NCI-H146 treated with DMSO at 0.1 percent for 48 hours (cell line): ENCODE measurements at regions not wholly inside any gene's neighbourhood (a gene's known extent, or its start where the extent isn't known, plus 50 kb on each side); places are given as distances from the start of the nearest gene placed in this dataset.
A peak's percentile ranks its signal among the peaks of the same experiment; 100 is the strongest.

Experiments
- DNase-seq: peaks from one replicate; lab custom pipeline; 2025; ENCODE audit not compliant: unreplicated experiment; lab: John Stamatoyannopoulos, UW

DNA sequence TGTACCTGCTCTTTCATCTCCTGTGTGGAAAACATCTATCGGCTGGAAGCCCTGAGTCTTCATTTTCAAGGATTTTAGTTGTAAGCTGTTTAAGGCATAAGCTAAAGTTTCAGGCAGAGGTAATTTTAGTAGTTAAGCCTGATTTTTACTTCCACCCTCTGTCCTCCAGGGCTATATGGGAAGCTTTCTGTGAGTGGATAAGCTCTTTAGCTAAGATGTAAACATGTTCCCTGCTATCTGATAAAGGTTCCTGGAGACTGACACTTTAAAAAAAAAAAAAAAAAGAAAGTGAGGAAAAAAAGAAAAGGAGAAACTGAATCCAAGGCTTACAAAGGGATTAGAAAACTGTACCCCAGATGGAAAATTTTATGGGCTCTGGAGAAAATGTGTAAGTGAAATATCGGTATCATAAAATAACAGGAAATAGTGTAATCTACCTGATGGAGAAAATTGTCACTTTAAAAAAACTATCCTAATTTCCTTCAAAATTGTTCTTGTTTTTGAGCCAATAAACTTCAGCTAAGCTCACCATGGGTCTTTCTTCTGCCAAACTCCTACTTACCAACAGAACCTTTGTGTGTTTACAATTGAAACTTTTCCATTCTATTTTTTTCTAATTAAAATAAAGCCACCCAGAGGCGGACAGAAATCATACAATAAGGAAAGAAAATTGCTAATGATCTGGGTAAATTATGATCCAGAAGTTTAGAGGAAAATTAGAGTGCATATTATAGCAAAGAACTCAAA, 180.5 kb downstream of the TGFB2 start:
- DNase-seq, result no peak

DNA sequence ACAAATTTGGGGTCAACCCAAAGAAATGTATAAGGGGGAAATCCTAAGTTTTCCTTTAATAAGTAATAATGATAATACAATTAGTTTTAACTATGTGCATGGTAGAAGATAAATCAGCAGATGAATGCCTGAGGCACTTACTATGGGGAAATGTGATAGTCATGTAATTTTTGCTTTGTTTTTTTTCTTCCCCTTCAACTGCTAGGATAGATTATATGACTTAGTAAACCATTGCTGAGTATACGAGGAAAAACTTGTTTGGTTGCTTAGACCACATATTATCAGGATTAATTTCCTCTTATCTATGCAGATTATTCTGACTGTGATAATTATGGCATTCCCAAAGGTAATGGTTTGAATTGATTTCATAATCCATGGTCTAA, 181.1 kb downstream of the TGFB2 start:
- peak; percentile 10 for DNase-seq

DNA sequence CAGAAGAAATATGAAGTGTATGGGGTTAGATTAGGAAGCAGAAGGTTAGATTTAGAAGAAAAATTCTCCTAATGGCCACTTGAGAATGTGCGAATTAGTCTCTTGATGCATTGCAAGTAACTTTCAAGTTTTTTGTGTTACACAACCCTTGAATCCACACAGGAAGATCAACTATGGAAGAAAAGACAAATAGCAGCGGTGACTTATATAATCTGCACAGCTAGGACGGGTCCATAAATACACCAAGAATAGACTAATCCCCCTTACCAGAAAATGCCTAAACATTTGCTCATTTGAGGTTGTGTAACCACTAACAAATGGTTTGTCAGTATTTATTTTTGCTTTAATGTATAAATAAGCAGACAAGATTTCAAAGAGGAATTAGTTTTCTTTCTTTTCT, 182.6 kb downstream of the TGFB2 start:
- no peak for DNase-seq

DNA sequence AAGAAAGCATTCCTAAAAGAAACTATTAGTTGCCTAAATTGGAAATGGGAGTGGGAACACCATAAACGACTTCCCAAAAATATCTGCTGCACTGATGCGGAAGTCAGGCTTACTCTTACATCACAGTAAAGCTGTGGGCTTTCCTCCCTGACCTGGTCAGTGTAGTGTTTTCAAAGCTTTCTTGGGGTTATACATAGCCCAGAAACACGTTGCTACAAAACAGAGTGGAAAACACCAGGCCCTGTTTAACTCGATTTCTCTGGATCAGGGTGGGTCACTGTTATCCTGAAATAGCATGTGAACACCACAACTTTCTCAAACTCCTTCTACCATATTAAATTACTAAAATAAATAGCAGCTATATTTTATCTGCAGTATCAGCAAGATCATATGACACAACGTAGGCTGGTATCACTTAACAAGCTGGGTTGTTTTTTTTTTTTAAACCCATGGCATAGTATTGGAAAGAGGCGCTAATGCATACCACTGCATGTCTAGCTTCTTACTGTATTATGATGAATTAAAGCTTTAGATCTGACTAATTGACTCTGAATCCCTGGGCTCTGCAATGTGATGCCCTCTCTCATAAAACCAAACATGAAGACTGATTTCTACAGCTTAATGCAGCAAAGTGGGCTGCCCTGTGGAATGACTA, 184.6 kb downstream of the TGFB2 start:
- DNase-seq, result no peak

DNA sequence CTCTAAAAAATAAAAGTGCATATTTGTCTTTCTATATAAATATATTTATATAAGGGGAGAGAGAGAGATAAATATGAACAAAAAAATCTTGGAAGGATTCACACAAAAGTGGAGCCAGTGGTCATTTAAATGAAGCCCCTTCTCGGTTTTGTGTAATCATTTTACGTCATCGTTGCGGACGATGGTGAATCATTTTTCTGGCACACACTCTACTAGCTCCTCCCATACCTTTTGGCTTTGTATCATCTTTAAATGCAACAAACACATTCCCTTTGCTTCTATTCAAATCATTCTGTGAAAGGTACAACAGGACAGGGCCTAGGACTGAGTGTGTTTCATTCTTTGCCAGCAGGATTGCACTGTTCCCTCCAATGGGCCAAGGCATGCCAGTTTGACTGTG, 186.8 kb downstream of the TGFB2 start:
- DNase-seq, result no peak

DNA sequence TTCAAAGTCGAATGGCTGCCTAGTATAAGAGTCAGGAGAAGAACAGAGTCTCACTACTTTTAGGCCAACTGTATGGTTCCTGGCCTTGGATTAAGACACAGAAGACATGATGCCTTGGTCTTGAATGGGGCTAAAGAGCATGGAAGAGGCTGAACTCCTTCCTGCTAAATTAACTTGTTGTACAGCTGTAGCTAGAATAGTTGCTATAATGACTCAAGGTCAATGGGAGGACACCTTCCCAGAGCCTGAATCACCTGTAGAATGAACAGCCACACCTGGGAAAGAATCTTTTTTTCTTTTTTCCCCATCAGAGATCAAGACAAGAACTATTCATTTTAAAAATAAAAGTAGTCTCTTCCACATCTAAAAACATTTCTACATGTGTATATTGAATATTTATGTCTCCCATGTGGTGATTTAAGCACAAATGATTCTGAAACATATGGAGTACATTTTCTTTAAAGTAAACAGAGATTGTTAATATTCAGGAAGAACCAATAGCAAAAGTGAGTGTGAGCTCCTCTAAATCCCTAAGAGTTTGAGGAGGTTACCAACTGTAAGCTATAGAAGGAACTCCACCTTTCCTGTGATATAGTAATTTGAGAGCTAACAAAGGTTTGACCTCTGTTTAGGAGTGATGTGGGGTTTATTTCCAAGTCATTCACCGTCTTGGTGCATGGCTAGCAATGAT, 191.3 kb downstream of the TGFB2 start:
- DNase-seq, result no peak

DNA sequence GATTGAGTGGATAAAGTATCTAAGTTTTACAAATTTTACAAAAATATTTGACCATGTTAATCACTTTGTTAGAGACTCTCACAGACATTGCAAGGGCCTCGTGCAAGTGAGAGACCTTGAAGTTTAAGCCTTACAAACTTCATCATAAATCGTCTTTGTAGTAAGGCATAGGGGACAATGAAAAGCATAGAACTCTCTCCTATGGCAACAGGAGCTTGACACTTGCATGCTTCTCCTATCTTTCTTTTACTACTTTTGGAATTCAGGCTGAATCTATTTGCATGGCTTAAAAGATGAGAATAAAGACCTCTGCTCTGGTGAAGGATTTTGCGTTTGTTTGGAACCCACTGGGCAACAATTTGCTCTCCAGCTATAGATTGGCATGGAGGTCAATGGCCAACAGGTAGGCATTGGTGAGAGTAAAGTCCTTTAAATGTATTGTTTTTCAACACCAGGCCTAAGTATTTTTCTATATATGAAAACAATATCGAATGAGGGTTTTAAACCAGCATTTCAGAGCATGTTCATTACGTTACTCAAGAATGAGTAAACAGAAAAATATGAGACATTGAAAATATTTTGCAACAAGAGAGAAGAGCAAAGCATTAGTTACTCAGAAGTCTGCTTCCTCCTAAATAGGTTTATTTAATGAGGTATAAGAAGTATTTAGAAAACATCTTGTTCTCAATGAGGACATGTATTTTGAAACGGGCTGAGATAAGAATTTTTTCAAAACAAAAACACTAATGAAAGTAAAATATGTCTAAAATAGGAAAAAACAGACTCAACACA, 192.2 kb downstream of the TGFB2 start:
- no peak for DNase-seq

DNA sequence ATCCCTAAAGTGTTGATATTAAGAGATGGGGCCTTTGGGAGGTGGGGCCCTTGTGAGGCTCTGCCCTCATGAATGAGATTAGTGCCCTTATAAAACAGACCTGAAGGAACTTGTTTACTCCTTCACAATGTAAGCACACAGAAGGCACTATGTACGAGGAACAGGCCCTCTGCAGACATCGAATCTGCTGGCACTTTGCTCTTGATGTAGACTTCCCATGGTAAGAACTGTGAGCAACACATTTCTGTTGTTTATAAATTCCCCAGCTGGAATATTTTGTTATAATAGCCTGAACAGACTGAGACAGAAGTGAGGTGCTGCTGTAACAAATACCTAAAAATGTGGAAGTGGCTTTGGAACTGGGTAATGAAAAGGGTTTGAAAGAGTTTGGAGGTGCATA, 193.2 kb downstream of the TGFB2 start:
- no peak for DNase-seq

DNA sequence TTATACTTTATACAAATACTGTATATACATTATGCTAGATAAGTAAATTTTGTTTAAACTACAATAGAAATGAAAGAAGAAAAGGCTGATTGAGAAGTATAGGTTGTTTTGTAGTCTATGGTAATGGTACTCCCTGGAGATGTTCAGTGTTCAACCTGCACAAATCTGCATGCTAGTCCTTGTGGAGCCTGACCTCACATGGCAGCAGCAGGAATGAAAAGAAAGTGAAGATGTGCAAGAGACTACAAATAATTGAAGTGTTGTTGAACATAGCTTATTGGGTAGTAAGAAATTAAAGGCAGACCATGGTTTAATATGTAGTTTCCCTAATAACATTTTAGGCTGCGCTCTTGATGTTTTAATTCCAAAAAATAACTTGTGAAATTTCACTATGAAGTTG, 201.2 kb downstream of the TGFB2 start:
- DNase-seq, result no peak

DNA sequence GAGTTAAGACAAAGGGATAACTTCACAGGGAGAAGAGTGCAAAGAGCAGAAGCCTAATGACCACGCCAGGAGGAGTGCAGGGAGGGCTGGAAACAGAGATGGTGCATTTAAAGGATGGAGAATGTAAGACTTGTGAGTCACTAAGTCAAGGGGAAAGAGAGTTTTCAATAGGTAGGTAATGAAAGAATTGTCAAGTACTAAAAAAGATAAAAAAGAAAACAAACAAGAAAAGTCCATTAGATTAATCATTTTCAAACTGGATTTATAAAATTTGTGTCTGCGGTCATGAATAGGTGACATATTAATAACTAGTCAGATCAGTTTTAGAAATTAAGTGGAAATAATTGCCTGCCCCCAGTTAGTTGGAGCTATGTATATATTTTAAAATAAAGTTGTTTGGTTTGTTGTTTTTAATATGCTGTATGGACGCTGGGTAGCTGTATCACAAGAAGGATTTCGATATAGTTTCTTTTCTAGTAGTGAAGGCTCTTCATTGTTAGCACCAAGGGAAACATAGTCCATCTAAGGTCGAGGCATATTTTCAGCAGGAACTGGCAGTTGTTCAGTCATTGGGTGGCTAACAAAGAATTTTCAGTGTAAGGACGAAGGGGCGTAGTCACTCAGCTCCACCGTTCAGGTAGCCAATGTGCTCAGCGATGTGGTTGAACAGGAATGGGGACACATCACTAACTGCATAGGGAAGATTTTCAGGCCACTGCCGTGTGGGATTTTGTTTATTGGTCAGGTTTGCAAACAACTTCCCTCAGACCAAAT, 203.0 kb downstream of the TGFB2 start:
- no peak for DNase-seq

DNA sequence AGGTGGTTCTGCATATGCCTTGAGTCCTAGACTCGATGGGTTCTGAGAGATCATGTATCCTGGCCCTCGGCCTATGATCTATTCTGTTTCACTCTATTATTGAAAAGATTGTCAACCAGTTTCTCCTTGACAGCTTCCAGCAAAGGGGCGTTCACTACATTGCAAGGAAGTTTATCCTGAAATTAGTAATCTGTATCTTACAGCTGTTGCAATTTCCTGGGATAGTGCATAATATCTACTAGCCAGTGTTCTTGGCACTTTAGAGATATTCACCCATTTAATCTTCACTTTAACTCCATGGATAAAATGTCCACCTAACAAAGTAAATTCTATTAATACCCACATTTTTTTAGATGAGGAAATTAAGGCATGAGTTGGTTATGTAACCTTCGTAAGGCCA, 203.6 kb downstream of the TGFB2 start:
- no peak for DNase-seq

DNA sequence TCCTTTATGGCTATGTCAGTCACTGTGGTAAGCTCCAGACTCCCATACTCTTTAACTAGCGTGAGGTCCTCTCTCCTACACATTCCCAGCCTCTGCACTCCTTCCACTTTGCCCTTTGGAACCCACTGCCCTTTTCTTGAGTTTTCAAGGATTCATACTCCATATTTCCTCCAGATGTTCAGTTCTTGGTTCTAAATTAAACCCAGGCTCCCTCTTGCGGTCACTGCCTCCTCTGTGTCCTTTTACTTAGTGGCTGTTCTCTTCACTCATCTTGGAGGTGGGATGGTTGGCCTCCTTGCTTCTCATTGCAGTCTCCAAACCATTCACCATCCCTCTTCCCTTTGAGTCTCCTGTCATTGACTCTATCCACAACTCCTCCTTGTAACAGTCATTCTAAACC, 208.1 kb downstream of the TGFB2 start:
- no peak for DNase-seq

DNA sequence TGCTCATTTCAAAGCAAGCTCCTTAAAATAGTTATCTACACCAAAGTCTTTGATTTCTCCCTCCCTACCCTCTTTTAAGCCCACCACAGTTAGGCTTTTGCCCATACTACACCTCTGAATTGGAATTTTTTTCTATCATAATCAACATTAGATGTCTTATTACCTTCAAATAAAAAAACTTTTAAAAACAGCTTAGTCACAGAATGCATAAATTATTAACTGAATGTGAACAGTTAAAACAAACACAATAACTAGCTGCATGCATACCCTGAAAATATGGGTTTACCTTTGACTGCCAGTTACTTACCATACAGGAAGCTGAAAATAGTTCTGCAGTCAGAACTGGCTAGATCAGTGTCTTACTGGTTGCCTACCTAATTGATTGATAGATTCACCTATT, 210.9 kb downstream of the TGFB2 start:
- DNase-seq, result no peak

DNA sequence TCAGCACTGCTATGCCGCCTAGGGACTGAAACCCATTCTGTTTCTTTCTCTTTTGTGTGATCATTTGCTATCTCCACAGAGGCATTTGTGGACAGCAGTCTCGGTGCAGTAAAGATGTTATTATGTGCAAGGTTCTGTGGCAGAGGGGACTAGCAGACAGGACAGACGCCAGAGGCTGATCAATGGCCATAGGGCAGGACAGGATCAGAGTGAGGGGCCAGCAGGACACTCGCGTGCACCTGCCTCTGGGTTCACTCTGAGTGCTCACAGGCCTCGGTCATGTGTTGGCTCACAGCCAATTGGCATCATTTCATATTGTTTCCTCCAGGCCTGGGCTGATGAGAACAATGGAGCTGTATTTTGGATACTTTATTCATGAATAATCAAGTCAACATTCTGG, 212.6 kb downstream of the TGFB2 start:
- peak; percentile 70 for DNase-seq

DNA sequence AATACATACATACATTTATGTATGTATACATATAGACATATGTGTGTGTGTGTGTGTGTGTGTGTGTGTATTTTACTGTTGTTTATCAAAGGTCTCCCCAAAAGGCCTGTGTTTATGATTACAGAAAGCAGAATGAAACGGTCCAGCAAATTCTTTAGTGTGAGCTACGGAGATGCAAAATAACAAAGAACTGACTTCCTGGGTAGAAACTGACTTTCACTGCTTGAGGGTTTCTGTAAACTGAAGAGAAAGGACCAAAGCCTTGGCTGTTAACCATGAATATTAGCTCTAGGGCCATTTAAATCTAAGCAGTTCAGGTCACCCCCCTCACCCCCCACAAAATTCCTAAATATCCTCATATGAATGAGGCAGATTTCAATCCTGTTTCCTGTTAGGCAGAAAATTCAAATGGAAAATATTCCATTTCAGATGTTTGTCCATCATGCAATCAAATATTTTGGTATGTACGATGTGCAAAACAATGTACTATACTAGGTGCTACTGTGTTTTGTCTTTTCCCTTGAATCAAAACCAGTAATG, 213.2 kb downstream of the TGFB2 start:
- no peak for DNase-seq

DNA sequence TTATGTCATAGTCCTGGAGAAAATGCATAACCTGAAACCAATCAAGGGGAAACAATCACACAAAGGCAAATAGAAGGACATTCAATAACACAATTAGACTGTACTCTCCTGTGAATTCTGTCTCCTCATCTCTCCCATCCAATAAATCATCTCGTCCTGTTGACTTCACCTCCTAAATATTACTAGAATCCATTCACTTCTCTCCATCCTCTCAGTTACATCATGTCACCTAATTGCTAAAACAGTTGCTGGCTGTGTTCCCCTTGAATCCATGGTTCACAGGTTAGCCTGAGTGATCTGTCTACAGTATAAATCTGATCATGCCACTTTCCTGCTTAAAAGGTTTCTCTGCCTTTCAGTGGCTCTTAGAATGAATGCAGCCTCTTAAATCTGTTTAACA, 220.2 kb downstream of the TGFB2 start:
- peak; percentile 27 for DNase-seq

DNA sequence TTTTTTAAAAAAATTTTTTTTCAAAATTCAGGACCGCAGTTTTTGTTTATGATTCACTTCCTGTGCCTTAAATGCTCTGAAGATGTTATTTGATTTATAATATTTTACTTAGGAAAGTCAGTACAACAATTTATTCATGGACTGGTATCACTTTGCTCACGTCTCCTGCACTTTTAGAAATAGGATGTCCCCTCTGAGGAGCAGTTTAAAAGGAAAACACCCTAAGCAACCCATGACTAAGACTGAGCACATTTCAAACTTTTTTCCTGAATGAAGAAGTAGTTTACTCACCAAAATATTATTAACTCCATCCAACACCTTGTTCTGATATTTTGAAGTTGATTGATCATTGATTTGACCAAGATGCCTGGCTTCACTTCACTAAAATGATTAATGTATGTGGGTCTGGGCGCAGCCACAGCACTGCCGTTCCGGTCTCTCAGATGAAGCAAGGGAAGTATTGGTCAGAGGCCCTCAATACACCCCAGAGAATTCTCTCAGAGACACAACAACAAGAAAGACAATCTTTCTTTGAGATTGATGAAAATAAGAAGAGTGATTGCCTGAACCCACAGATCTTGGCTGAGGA, 223.9 kb downstream of the TGFB2 start:
- DNase-seq, result no peak

DNA sequence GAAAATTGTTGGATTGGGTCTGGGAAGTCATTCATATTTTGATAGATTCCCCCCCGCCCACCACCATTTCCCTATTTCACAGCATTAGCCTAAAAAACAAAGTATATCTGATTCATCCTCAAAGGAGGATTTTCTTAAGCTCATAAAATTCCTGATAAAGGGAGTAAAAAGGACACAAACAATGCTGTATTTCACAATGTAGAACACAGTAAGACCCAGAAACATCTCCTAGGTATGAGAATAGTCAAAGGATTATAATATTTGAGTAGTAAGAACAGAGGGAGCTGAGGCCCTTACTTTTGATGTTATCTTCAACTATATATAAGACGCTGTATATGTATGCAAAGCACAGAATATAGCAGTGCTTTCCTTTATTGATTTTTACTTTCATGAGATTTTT, 225.3 kb downstream of the TGFB2 start:
- DNase-seq, result no peak

DNA sequence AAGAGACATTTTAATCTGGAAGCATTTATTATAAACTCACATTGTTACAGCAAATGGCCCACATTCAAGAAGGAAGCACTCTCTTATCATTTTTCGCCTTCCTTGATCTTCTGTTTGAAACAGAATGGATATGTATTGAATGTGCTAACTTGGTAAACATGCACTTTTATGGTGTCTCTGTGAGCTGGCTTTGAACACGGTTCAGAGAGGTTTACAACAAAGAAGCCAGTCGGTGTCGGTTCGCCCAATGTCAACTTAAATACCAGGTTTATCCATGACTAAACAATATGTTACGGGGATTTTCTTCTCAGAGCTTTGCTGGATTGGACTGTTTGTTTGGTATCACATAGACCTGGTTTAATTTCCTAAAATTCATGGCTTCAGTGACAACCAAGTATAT, 226.4 kb downstream of the TGFB2 start:
- no peak for DNase-seq

DNA sequence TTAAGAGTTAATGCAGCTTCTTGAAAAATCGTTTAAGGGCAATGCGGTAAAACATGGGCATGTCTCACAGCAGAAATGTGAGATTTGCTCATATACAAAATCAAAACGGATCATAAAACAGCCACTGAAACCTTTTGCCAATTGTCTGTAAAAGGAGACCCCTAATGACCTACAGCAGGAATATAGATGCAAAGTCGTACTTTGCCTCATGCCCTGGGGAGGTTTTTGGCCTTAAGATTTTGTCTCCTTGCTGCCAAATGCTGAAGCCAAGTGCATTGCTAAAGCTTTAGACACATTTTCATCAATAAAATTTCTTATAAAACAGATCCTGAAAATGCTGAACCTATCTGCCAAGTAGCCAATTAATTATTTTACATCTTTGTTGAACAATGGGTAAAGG, 226.9 kb downstream of the TGFB2 start:
- no peak for DNase-seq
